DOHH2 (cell line): ENCODE measurements at regions not wholly inside any gene's neighbourhood (a gene's known extent, or its start where the extent isn't known, plus 50 kb on each side); places are given as distances from the start of the nearest gene placed in this dataset.

Experiments
- EZH2phosphoT487 ChIP-seq: fragments of 200-600 bp; sonication (generic); IDR thresholded peaks from 2 replicates; pipeline ENCODE4 v1.6.1; 2017; ENCODE audit warnings: borderline replicate concordance, mild to moderate bottlenecking, antibody characterized with exemption, low read length, moderate library complexity, mixed read lengths
- TF ChIP-seq, protein P1 (sequence below): fragments of 200-600 bp; sonication (generic); IDR thresholded peaks from one replicate; pipeline ENCODE4 v1.5.1; 2014; ENCODE audit warnings: antibody characterized with exemption, mild to moderate bottlenecking, low read depth, low read length; ENCODE audit not compliant: poor library complexity, severe bottlenecking

DNA sequence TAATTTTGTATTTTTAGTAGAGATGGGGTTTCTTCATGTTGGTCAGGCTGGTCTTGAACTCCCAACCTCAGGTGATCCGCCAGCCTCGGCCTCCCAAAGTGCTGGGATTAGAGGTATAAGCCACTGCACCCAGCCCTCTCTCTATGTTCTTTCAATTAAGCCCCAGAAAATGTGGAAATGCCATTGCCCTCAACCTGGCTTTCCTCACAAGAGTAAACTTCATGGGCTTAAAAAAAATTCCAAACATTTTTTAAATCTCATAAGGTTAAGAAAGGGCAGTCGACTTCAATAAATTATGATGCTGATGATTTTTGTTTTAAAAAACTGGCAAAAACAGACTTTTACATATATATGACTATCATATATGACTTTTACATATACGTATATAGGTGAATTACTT lies 107.6 kb downstream of the TES start:
- TF ChIP-seq, protein P1, sequence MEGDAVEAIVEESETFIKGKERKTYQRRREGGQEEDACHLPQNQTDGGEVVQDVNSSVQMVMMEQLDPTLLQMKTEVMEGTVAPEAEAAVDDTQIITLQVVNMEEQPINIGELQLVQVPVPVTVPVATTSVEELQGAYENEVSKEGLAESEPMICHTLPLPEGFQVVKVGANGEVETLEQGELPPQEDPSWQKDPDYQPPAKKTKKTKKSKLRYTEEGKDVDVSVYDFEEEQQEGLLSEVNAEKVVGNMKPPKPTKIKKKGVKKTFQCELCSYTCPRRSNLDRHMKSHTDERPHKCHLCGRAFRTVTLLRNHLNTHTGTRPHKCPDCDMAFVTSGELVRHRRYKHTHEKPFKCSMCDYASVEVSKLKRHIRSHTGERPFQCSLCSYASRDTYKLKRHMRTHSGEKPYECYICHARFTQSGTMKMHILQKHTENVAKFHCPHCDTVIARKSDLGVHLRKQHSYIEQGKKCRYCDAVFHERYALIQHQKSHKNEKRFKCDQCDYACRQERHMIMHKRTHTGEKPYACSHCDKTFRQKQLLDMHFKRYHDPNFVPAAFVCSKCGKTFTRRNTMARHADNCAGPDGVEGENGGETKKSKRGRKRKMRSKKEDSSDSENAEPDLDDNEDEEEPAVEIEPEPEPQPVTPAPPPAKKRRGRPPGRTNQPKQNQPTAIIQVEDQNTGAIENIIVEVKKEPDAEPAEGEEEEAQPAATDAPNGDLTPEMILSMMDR = no peak
- no peak for TF ChIP-seq EZH2phosphoT487
